PC-9 (cell line): ENCODE measurements at regions not wholly inside any gene's neighbourhood (a gene's known extent, or its start where the extent isn't known, plus 50 kb on each side); places are given as distances from the start of the nearest gene placed in this dataset.

Source experiments
- BruUV-seq: library from RNA; stranded (reverse); fragments of 400-500 nt; replicated peaks from 2 replicates; lab custom pipeline; 2021; lab: Mats Ljungman, UMichigan
- CTCF ChIA-PET: fragments of 300-600 bp; sonication (Branson Sonifier 250); formaldehyde crosslinking; loops from one replicate; lab custom pipeline; 2022; ENCODE audit warnings: antibody characterized with exemption; lab: Charles Lee
- POLR2A ChIA-PET: fragments of 300-600 bp; sonication (Branson Sonifier 250); formaldehyde crosslinking; loops from one replicate; lab custom pipeline; 2022; ENCODE audit warnings: antibody characterized with exemption; ENCODE audit not compliant: unreplicated experiment; lab: Charles Lee
- DNase-seq, 2 experiments: peaks; one replicate each; pipeline versions ENCODE4 v3.0.0 to v3.0.0-alpha.2; 2015 to 2022; ENCODE audit warnings: mixed read lengths in 1 of 2
- H2AFZ ChIP-seq: fragments of 200-600 bp; sonication (generic); 2 replicates; pipeline ENCODE4 v1.8.1; 2017; ENCODE audit warnings: antibody characterized with exemption
- H3F3A ChIP-seq: fragments of 200-600 bp; sonication (generic); 2 replicates; pipeline ENCODE4 v1.8.1; 2017; ENCODE audit warnings: antibody characterized with exemption, mild to moderate bottlenecking, low read depth; ENCODE audit not compliant: insufficient read depth
- H3K27ac ChIP-seq: fragments of 200-600 bp; sonication (generic); 2 replicates; pipeline ENCODE4 v1.6.1; 2016; ENCODE audit warnings: mixed run types
- H3K27me3 ChIP-seq: fragments of 200-600 bp; sonication (generic); 2 replicates; pipeline ENCODE4 v1.6.1; 2016; ENCODE audit warnings: low read depth, mixed run types; ENCODE audit not compliant: insufficient read depth
- H3K36me3 ChIP-seq: fragments of 200-600 bp; sonication (generic); 2 replicates; pipeline ENCODE4 v1.6.1; 2016; ENCODE audit warnings: low read depth, mixed run types
- H3K4me1 ChIP-seq: fragments of 200-600 bp; sonication (generic); replicated peaks from 2 replicates; pipeline ENCODE4 v1.6.1; 2016; ENCODE audit warnings: mixed run types; ENCODE audit not compliant: insufficient read depth
- H3K4me2 ChIP-seq: fragments of 200-600 bp; sonication (generic); 2 replicates; pipeline ENCODE4 v1.6.1; 2017; ENCODE audit warnings: mixed run types
- H3K4me3 ChIP-seq: fragments of 200-600 bp; sonication (generic); 2 replicates; pipeline ENCODE4 v1.6.1; 2016; ENCODE audit warnings: mixed run types
- H3K79me2 ChIP-seq: fragments of 200-600 bp; sonication (generic); 2 replicates; pipeline ENCODE4 v1.6.1; 2017; ENCODE audit warnings: low read depth, mixed run types
- H3K9me2 ChIP-seq: fragments of 200-600 bp; sonication (generic); 2 replicates; pipeline ENCODE4 v1.8.1; 2017; ENCODE audit warnings: mild to moderate bottlenecking; ENCODE audit not compliant: insufficient read depth
- H3K9me3 ChIP-seq: fragments of 200-600 bp; sonication (generic); 2 replicates; pipeline ENCODE4 v1.8.1; 2016; ENCODE audit warnings: low read depth; ENCODE audit not compliant: insufficient read depth
- H4K20me1 ChIP-seq: fragments of 200-600 bp; sonication (generic); 2 replicates; pipeline ENCODE4 v1.8.1; 2017; ENCODE audit not compliant: insufficient read depth
- EZH2 ChIP-seq: fragments of 200-600 bp; sonication (generic); IDR thresholded peaks from 2 replicates; pipeline ENCODE4 v1.8.0; 2017; ENCODE audit warnings: antibody characterized with exemption, low read depth
- intact Hi-C: fragments of 100-400 bp; cut with micrococcal nuclease; formaldehyde crosslinking; loops from one replicate; pipeline ENCODE4 v1.10.0; 2022; ENCODE audit not compliant: unreplicated experiment
- TF ChIP-seq, protein P1 (sequence below): fragments of 200-600 bp; sonication (generic); conservative IDR thresholded peaks from 2 replicates; pipeline ENCODE4 v1.6.1; 2017; ENCODE audit warnings: mixed run types, antibody characterized with exemption, mild to moderate bottlenecking, moderate library complexity

DNA sequence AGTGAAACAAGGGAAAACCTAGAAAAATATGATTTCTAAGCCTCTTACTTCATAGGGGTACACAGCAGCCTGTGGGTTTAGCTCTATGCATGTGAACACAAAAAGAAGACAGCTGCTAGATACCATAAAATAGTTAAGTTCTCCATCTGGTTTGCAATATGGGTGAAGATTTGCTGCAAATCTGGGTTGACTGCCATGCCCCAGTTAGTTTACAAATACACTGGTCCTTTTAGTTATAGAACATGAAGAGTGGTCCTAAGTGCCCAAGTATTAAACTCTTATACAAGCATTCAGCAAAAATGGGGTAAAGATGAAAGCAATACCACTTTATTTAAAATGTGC lies 176.1 kb downstream of the AEBP2 start:
- POLR2A ChIA-PET: no interaction called here
- CTCF ChIA-PET: interaction anchor here (0.5 kb wide), 1 partner anchor 15 kb away, joined by 7 read pairs; no protein-coding TSS in a partner anchor
- H3K4me3 ChIP-seq: no peak overlapping the region
- no peak for DNase-seq
- H3K9me3 ChIP-seq: no peaks in the 10 kb centered on the region
- H2AFZ ChIP-seq: no peak overlapping the region
- H3K9me2 ChIP-seq: no peaks in the 10 kb centered on the region
- H3F3A ChIP-seq: no peaks in the 10 kb centered on the region
- no peaks in the 10 kb centered on the region for H3K4me1 ChIP-seq
- no peaks in the 10 kb centered on the region for H3K79me2 ChIP-seq
- TF ChIP-seq, protein P1, sequence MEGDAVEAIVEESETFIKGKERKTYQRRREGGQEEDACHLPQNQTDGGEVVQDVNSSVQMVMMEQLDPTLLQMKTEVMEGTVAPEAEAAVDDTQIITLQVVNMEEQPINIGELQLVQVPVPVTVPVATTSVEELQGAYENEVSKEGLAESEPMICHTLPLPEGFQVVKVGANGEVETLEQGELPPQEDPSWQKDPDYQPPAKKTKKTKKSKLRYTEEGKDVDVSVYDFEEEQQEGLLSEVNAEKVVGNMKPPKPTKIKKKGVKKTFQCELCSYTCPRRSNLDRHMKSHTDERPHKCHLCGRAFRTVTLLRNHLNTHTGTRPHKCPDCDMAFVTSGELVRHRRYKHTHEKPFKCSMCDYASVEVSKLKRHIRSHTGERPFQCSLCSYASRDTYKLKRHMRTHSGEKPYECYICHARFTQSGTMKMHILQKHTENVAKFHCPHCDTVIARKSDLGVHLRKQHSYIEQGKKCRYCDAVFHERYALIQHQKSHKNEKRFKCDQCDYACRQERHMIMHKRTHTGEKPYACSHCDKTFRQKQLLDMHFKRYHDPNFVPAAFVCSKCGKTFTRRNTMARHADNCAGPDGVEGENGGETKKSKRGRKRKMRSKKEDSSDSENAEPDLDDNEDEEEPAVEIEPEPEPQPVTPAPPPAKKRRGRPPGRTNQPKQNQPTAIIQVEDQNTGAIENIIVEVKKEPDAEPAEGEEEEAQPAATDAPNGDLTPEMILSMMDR: no peak
- TF ChIP-seq EZH2: no peak
- intact Hi-C loops: no loop called here
- no TSS peak for BruUV-seq
- H3K27ac ChIP-seq: no peak overlapping the region
- H3K36me3 ChIP-seq: no peaks in the 10 kb centered on the region
- no peaks in the 10 kb centered on the region for H4K20me1 ChIP-seq
- H3K4me2 ChIP-seq: no peak overlapping the region
- no peaks in the 10 kb centered on the region for H3K27me3 ChIP-seq

DNA sequence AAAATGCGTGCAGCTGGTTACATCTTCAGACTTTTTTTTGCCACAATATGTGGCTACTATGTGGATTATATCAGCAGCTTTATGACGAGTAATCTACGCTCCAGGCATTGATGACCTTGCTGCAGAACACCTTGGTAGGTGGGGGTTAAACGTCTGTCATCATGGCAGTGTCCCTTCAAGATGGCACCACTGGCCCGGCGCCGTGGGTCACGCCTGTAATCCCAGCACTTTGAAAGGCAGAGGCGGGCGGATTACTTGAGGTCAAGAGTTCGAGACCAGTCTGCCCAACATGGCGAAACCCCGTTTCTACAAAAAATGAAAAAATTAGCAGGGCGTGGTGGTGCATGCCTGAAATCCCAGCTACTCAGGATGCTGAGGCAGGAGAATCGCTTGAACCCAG lies 177.5 kb downstream of the AEBP2 start:
- ChIA-PET CTCF (no interaction called here), POLR2A (no interaction called here)
- Histone ChIP-seq H3K4me1 (no peaks in the 10 kb centered on the region), H3K36me3 (no peaks in the 10 kb centered on the region), H3K9me3 (no peaks in the 10 kb centered on the region), H3K4me3 (no peak overlapping the region), H3K27ac (no peak overlapping the region), H4K20me1 (no peaks in the 10 kb centered on the region), H3F3A (no peaks in the 10 kb centered on the region), H3K27me3 (no peaks in the 10 kb centered on the region), H3K79me2 (no peaks in the 10 kb centered on the region), H2AFZ (no peak overlapping the region), H3K9me2 (no peaks in the 10 kb centered on the region), H3K4me2 (no peak overlapping the region)
- intact Hi-C loops: no loop called here
- TF ChIP-seq, protein P1: no peak
- TF ChIP-seq EZH2: no peak
- BruUV-seq: no TSS peak
- DNase-seq: no peak

DNA sequence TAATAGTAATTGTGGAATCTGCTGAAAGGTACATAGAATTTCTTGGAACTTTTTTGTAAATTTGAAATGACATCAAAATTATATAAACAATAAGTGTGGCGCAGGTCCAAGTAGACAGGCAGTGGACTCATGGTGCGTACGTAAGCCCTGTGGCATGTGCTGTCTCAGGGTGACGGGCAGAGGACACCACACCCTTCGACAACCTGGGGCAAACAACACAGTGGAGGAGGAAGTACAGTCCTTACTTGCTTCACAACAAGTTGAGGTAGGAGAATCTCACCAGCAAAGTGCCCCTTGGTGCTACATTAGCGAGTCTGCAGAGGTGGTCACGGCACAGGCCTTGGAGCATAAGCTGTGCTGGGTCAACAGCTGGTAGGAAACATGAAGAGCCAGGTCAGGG lies 180.9 kb downstream of the AEBP2 start:
- Histone ChIP-seq H3K36me3 (no peaks in the 10 kb centered on the region), H3F3A (no peaks in the 10 kb centered on the region), H4K20me1 (no peaks in the 10 kb centered on the region), H3K27me3 (no peaks in the 10 kb centered on the region), H3K9me3 (no peaks in the 10 kb centered on the region), H3K4me2 (no peak overlapping the region), H3K4me1 (no peaks in the 10 kb centered on the region), H3K27ac (no peak overlapping the region), H3K4me3 (no peak overlapping the region), H3K9me2 (no peaks in the 10 kb centered on the region), H3K79me2 (no peaks in the 10 kb centered on the region), H2AFZ (no peak overlapping the region)
- POLR2A ChIA-PET: no interaction called here
- intact Hi-C loops: loop anchor here (10.0 kb wide), 1 partner anchor 225 kb away; no protein-coding TSS in a partner anchor
- BruUV-seq: no TSS peak
- CTCF ChIA-PET: no interaction called here
- DNase-seq: peak; percentile 75 to 90
- TF ChIP-seq EZH2: no peak
- TF ChIP-seq, protein P1: no peak
